ENCODE measurements at regions not wholly inside any gene's neighbourhood (a gene's known extent, or its start where the extent isn't known, plus 50 kb on each side); places are given as distances from the start of the nearest gene placed in this dataset.

DNA sequence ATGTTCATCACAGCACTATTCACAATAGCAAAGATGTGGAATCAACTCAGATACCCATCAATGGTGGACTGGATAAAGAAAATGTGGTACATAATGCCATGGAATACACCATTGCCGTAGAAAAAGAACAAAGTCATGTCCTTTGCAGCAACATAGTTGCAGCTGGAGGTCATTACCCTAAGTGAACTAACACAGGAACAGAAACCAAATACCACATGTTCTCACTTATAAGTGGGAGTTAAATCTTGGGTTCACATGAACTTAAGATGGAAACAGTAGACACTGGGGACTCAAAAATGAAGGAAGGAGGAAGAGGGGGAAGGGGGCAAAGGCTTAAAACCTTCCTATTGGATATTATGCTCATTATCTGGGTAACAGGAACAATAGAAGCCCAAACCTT is 228.1 kb upstream of the RAB6C start:
- DNase-seq = no peak

DNA sequence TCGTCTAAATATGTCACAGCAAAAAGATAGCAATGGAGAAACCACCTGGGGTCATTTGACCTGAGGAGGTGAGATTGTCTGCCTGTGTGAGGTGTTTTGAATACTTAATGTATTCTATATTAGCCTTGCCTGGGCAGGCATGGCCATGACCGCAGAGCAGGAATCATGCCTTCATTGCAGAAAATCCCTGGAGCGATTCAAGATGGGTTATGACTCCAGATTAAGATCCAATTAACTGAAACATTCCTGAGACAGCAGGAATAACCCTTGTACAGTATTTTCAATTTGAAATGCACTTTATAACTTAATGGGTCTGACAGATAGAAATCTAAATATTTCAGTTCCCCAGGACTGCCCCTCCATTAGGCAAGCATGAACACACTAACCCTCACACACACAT is 227.3 kb upstream of the RAB6C start:
- no peak for DNase-seq

DNA sequence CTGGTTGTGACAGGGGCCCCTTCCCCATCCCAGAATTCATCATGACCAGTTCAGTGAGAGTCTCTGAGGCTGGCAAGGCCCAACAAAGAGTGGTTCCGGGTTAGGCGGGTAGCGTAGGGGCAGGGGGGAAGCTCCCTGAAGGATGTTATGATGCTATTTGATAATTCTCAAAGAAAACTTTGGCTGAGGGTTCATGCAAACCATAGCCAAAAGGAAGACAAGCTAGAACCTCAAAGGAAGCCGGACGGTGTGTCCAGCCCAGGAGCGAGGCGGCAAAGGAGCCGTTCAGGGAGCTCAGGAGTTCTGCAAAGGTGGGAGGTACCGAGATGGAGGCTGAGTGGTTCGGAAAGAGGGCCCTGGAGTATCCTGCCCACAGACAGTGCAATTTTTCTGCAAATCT is 226.8 kb upstream of the RAB6C start:
- no peak for DNase-seq

DNA sequence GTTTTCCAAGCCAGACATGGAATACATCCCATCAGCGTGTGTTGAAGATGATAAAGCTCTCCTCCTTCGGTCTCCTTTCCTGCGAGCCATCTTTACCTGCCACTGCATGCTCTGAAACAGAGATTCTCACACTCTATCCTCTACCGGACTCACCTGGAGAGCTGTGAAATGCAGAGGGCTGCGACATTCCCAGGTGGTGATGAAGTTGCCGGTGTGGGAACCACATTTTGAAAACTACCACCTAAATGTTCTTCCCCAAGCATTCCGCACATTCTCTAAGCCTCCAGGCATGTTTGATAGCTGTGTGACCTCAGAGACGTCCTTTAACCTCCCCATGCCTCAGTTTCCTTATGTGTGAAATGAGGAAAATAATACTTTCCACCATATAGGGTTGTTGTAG is 226.2 kb upstream of the RAB6C start:
- DNase-seq = no peak

DNA sequence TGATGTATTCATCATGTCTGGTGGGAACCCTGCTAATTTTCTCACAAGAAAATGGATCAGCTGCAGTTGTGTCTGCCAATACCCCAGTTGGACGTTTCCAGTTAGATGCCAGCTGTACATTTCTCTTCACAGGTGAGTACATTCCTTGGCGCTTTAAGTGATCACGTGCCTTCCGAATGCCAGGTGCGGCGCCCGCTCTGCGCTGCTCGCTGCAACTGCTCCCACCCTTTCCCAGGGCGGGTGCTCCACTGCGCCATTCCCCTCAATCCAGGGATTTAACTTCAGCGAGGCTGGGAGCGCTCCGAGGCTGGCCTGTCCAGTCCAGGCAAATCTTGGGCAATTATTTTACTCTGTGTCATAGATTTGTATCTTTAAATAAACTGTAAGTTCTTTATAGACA is 225.0 kb upstream of the RAB6C start:
- DNase-seq = no peak

DNA sequence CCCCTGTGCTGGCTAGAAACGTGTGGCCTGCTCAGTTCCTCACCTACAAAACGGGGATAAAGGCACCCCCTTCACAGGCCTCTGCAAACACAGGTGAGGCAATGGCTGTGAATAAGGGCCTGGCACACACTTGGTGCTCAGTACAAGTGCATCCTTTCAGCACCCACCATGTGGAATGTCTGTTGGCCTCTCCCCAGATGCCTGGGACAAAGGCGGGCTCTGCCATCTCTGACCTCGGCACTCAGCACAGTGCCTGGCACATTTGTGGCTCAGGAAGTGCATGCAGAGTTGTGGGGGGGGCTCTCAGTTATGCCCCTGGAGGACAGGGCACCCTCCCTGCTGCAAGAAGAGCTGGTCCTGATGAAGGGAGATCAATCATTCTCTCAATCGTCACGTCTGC is 224.6 kb upstream of the RAB6C start:
- no peak for DNase-seq

DNA sequence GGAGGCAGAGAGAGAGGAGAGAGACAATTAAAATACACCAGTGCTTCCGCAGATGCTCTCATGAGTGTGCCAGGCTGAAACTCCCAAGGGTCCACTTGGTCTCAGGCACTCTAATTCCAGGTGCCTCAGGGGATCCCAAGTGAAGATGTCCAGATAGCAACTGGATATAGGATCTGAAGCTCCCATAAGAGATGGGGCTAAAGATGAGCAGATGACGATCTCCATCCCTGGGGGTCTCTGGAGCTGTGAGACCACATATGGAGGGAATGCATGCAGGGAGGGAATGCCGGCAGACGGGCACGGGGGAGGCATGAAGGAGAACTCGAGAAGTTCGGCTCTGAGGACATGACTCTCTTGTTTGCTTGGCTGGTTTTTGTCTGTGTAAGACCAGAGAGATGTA is 223.7 kb upstream of the RAB6C start:
- no peak for DNase-seq

DNA sequence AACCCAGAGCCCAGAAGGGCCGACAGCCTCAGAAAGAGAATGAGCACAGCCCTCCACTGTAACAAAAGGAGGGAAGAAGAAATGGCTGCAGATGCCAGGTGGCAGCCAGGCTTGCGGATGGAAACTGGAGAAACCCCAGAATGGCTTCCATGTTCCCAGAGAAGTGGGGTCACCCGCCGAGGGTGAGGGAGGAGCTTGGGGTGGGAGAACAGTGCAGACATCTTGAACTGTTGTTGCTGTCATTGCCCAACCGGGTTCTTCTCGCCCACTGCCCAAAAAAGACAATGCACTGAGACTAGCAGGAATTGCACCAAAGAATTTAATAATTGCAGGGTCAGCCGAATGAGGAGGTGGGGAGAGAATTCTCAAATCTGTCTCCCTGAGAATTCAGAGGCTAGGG is 223.2 kb upstream of the RAB6C start:
- DNase-seq = no peak

DNA sequence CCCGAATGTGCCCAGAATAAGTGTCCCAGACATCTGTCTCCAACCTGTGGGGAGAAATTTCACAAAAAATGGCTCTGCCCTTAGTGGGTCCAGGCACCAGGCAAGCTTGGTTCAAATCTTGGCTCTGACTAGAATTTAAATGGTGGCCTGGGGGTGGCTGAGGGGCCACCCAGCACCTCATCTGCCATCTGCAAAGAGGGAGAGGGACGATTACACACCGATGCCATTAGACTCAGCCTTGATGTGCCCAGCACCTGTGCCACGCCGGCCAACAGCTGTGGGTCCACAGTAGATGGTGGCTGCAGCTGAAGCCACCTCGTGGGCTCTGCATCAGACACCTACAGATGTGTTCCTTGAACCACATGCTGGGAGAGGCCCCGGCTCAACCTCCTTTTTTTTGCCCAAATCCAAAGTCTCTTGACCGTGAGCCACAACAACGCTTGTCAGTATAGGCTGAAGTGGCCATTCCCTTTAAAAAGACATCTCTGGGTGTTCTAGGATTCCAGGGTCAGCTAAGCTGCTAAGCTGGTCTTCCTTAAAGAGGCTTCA is 222.0 kb upstream of the RAB6C start:
- DNase-seq = no peak

DNA sequence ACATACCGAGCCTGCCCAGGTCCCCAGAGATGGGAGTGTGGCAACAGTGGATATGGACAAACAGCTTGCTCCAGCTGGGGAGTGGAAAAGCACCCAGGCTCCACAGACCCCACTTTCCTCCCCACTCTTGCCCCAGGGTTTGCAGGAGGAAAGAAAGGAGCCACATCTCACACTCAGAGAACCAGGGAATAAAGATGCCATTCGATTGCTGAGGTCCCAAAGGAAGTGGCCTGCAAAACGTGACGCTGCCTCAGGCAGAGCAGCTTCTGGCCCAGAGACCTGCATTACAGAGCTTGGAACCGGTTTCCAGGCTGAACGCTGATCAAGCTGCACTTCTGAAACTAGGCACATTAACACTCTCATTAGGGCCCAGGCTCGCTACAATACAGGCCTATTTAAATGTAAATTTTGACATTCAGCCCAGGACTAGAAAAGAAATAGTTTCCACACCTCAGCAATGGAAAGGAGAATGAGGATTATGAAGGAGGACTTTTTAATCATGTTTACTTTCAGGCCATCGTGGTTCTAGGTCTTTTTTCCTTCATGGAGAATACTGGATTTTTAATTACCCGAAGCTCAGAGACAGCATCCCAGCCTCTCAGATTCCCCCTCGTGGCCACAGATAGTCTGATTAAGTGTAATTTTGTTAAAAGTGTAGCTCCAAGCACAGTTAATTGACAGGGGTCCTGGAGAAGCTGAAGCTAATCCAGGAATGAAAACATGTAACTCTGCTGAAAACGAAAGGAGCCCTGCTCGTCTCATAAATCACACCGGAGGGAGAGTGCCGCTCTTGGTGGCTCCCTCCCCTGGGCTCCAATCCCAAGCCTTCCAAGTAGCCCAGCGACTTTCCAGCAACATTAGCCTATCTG is 221.3 kb upstream of the RAB6C start:
- no peak for DNase-seq

DNA sequence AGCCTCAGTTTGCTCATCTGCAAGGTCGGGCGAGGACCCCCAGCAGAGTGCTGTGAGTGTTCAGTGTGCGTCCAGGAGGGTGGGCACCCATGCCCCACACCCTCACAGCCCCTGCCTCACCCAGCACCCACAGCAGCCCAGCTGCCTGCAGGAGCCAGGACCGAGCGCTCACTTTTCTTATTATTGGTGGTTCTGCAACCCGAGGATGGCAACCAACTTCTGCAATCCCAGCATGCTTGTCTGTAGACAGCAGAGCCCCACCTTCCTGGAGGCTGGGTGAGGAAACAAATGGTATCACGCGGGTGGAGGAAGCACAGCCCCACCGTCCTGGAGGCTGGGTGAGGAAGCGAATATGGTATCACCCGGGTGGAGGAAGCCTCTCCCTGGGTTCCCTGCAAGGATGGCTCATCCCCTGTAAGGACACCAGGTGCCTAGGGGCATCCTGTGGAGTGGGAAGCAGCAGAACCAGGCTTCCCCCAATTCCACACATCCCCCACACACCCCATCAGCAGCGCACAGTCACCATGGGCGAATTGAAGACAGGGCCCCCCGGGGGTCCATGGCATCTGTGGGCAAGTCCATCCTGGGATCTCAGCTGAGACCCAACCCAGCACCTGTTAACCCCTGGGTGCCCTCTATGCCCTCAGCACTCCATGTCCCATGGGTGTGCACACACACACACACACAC is 220.5 kb upstream of the RAB6C start:
- DNase-seq = no peak

DNA sequence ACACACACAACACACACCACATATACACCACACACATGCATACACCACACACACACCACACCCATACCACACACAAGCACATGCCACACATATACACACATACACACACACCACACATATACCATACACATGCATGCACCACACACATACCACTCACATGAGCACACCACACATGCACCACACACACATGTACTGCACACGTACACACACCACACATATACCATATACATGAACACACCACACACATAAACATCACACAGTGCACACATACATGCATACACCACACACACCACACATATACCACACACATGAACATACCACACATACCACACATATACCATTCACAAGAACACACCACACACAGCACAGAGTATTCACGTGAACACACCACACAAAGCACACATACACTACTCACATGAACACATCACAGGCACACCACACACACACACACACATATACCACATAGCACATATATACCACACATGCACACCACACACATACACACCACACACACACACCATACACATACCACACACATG is 219.9 kb upstream of the RAB6C start:
- no peak for DNase-seq

DNA sequence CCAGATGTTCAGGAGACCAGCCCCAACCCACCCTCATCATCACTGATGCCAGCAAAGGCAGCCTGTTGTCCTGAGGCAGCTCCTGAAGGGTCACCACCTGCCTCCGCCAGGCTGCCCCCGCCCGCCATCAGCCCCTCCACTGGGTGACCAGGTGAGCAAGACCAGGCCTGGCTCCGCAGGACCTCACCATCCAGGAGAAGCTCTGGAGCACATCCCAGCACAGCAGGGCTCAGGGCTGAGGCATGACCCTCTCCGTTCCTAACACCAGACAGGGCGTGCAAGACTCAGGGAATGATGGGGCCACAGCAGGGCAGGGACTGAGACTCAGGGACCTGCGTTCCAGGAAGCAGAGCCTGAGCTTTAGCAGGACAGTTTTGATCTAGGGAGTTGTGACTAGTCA is 218.8 kb upstream of the RAB6C start:
- DNase-seq = no peak

DNA sequence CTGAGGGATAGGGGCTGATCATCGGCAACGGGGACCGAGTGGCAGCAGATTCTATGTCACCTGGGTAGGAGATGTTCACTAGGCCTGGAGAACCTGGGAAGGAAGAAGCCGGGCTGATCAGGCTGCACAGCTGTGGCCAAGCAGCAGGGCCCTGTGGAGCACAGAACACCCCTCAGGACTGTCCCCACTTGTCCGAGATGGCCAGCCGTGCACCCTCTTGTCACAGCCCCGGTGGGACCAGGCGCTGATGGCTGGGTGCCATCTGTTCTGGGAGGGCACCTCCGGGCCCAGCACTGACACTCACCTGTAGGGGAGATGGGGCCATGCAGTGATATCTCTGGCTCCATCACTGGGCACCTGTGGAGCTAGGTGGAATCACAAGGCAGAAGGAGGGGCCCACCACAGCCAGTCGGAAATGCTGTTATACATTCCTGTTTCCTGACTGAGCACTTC is 217.9 kb upstream of the RAB6C start:
- DNase-seq = no peak

DNA sequence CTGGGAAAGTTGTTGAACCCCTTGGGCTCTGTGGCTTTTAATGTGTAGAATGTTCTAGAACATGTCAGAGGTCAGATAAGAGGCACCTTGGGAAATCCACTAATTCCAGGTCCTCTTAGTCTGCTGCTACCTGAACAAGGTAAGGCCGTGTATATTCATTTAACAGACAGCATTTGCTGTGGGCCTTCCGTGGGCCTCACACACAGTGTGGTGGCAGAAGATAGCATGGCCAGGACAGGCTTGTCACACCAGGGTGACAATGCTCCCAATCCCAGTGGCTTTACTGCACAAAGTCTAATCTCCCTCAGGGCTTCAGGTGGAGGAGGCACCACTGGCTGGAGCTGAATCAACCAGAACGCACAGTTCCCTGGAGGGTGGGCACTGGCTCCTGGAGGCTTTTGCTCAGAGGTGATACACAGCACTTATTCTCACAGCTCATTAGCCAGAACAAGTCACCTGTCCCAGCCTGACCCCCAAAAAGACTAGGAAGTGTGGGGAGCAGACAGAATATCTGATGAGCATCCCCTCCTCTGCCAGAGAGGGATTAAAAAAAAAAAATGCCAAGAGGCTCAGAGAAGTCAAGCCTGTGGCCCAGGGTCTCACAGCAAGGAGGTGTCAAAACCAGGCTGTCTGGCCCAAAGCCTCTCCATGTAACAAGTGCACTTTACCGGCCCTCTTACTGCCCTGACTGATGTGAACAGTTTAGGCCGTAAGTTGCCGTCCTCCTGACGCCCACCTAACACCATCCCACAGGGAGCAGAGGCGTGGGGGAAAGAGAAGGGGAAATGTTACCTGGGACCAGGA is 216.9 kb upstream of the RAB6C start:
- no peak for DNase-seq

DNA sequence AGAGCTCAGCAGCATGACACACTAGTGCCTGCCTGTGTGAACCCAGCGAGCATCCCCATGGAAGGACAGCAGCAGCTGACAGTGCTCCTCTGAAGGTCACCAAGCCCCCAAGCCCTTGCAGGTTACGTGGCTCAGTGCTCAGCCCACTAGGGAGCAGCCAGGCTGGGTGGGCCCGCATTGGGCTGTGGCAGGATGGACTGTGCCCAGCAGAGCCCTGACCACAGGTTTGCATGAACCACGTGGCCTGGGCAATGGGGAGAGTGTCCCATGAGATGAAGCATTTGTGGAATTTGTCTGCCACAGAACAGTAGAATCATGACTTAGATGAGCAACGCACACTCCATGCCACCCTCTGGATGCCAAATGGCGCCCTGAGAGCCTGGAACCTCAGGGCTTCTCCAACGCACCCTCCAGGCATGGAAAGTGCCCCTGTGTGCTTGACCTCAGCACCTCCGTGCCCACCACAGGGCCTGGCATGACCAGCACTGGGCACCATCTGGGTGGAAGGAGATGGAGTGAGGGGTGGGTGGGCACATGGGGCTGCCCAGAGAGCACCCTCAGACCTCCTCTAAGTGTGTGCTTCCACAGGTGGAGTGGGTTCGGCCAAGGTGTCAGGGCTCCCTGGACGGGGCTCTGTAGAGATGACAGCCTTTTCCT is 216.1 kb upstream of the RAB6C start:
- no peak for DNase-seq

DNA sequence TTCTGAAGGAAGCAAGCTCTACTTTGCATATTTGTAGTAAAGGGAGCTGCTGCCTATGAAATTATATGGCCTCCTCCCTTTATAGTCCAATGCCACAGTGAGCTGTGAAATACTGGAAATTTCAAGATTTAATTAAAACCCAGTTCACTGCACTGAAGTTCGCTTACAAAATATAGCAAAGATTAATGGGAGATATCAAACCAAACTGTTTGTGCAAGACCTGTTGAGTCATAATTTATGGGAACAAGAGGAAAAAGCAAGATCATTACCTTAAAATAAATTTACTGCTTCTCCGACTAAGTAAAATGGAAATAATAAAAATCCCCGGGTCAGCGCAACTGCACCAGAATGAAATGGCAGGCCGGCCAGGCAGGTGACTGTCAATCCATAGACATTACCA is 215.5 kb upstream of the RAB6C start:
- DNase-seq = no peak

DNA sequence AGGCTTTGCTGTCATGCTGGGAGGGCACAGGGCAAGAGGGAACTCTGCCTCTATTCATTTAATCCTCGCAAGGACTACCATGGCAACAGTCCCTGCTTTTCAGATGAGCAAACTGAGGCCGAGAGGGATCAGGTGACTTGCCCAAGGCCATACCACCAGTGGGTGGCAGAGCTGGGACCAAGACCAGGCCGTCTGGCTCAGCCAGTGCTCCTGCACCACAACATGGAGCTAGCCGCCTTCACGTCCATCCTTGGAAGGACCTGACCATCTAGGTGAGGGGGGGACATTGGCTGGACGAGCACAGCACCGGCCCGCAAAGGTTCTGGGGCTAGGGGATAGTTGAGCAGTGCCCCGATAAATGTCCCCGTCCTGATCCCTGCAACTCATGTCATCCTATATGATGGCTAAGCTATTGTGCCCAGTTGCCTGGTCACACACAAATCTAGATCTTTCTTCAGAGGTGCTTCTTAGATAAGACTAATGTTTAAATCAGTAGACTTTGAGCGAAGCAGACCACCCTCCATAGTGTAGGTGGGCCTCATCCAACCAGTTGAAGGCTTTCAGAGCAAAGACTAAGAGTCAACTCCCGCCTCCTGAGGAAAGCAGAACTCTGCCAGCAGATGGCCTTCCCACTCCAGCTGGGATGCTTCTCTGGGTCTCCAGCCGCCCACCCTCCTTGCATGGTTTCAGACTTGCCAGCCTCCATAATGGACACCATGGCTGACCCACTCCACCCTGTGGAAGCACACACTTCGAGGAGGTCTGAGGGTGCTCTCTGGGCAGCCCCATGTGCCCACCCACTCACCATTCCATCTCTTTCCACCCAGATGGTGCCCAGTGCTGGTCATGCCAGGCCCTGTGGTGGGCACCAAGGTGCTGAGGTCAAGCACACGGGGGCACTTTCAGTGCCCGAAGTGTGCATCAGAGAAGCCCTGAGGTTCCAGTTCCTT is 214.8 kb upstream of the RAB6C start:
- no peak for DNase-seq

DNA sequence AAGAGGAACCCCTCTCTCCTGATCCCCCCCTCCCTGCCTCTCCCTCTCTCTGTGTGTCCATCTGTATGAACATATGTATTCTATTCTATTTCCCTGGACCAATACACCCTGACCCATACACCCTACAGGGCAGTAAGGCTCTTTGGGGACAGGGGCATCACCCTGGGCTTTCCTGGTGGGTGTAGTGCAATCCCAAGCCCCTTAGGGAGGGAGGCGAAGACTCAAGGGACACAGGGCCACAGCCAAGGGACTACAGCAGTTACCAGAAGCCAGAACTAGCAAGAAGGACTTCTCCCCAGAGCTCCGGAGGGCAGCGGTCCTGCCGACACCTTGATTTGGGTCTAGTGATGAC is 214.2 kb upstream of the RAB6C start:
- no peak for DNase-seq

DNA sequence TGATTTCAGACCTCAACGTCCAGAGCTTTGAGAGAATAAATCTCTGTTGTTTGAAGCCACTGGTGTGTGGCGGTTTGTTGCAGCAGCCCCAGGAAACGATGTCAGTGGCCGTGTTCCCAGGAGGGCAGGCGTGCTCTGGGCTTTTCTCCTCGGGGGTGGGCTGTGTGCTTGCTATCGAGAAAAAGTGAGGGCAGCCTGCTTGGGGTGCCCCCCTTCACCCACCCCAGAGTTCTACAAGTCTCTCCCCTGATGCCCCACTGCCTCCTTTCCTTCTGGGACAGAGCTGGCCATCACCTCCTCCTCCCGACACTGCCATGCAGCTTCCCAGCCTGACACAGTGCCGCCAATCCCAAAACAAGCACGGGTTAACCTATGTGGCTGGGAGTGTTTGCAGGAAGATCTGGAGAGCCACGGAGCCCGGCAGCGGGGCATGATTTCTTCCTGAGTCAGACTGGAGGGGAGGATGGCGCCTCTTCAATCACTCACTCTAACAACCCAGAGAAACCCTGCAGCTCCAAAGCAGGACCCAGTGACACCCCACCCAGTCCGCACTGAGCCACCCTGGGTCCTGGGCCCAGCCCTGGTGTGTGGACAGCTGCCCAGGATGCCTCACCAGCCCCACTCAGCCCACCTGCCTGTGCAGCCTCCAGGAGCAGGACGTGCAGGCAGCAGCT is 213.7 kb upstream of the RAB6C start:
- no peak for DNase-seq

Data from T-helper 2 cell (primary cell).